Adrenal gland (tissue), 5 donors: ENCODE measurements at regions not wholly inside any gene's neighbourhood (a gene's known extent, or its start where the extent isn't known, plus 50 kb on each side); places are given as distances from the start of the nearest gene placed in this dataset.

Experiments used
- CTCF ChIP-seq, 6 experiments: fragments of 450-650 bp in 4 of 6; fragments of 200-600 bp in 2 of 6; sonication (generic) in 1 of 6; IDR thresholded peaks; 1 replicate in 5 of 6; 2 replicates in 1 of 6; pipeline versions ENCODE4 v1.5.1 to v1.8.0; 2016 to 2021; ENCODE audit warnings: antibody characterized with exemption in 6 of 6, mild to moderate bottlenecking in 2 of 6, moderate library complexity in 1 of 6
- POLR2A ChIP-seq, 2 donors: fragments of 450-650 bp; IDR thresholded peaks; one replicate each; pipeline ENCODE4 v1.6.1; 2017; ENCODE audit warnings: antibody characterized with exemption in 2 of 2, mild to moderate bottlenecking in 2 of 2, moderate library complexity in 1 of 2
- donor health status: DM: no; HTN: no; CAD: no.

DNA sequence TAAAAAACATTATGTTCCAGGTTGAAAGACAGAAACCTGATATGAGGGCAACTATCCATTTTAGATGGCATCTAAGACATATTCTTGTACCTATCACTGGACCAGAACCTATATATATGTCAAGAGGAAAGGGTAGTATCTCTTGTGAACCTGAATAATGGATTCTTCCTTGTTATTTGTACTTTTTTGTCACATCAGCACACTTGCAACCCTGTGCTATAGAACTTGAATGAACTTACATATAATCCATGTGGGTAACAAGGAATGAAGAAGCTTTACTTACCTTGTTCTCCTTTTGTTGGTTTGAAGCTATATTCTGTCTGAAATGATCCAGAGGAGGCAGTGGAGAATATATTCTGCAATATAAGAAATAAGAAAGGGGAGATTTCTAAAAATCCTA, 483.7 kb upstream of the ATXN8OS start:
- no peak for TF ChIP-seq POLR2A (IDR thresholded peaks at IDR 0.05)
- TF ChIP-seq CTCF (IDR thresholded peaks at IDR 0.05): no peak
